ENCODE measurements at regions not wholly inside any gene's neighbourhood (a gene's known extent, or its start where the extent isn't known, plus 50 kb on each side); places are given as distances from the start of the nearest gene placed in this dataset.
A peak's percentile ranks its signal among the peaks of the same experiment; 100 is the strongest.
"Not testable (repeated sequence)": the region's sequence is repeated elsewhere in the genome, so short reads cannot be mapped to it uniquely, and the experiment has no call there.

GRCh38 chr9:17083258-17083657 lies 51.6 kb upstream of the CNTLN start:
- no peak for DNase-seq

- DNase-seq: no peak
Observed at GRCh38 chr9:17082343-17083064, 52.3 kb upstream of the CNTLN start.

GRCh38 chr9:17081814-17082213 lies 53.0 kb upstream of the CNTLN start:
- no peak for DNase-seq

GRCh38 chr9:17081351-17081750 lies 53.5 kb upstream of the CNTLN start:
- no peak for DNase-seq

- DNase-seq: no peak
Observed at GRCh38 chr9:17075758-17076485, 58.9 kb upstream of the CNTLN start.

GRCh38 chr9:17075146-17075757 lies 59.6 kb upstream of the CNTLN start:
- DNase-seq: no peak

- not testable (repeated sequence) for DNase-seq
Observed at GRCh38 chr9:17072563-17072962, 62.3 kb upstream of the CNTLN start.

- DNase-seq: no peak
Observed at GRCh38 chr9:17068671-17069070, 66.2 kb upstream of the CNTLN start.

- DNase-seq: no peak
Observed at GRCh38 chr9:17065062-17065461, 69.8 kb upstream of the CNTLN start.

GRCh38 chr9:17064558-17064957 lies 70.3 kb upstream of the CNTLN start:
- DNase-seq: peak; percentile 9

- DNase-seq: peak; percentile 61
Observed at GRCh38 chr9:17063535-17064135, 71.2 kb upstream of the CNTLN start.

GRCh38 chr9:17062497-17062896 lies 72.3 kb upstream of the CNTLN start:
- DNase-seq: no peak

GRCh38 chr9:17060450-17060849 lies 74.4 kb upstream of the CNTLN start:
- no peak for DNase-seq

- DNase-seq: no peak
Observed at GRCh38 chr9:17059465-17059864, 75.4 kb upstream of the CNTLN start.

GRCh38 chr9:17057729-17058128 lies 77.1 kb upstream of the CNTLN start:
- peak; percentile 62 for DNase-seq

- no peak for DNase-seq
Observed at GRCh38 chr9:17052626-17053025, 82.2 kb upstream of the CNTLN start.

- DNase-seq: no peak
Observed at GRCh38 chr9:17045381-17045940, 89.4 kb upstream of the CNTLN start.

- no peak for DNase-seq
Observed at GRCh38 chr9:17031546-17031945, 103.3 kb upstream of the CNTLN start.

- DNase-seq: no peak
Observed at GRCh38 chr9:17025281-17025680, 109.6 kb upstream of the CNTLN start.

GRCh38 chr9:17024129-17024528 lies 110.7 kb upstream of the CNTLN start:
- no peak for DNase-seq

- DNase-seq: no peak
Observed at GRCh38 chr9:17021387-17021970, 113.4 kb upstream of the CNTLN start.

- no peak for DNase-seq
Observed at GRCh38 chr9:17019398-17019797, 115.4 kb upstream of the CNTLN start.

All from NCI-H774 (cell line).